Nephron (organoid): ENCODE measurements at regions not wholly inside any gene's neighbourhood (a gene's known extent, or its start where the extent isn't known, plus 50 kb on each side); places are given as distances from the start of the nearest gene placed in this dataset.
A peak's percentile ranks its signal among the peaks of the same experiment; 100 is the strongest.

Experiments used
- H3K27ac Mint-ChIP-seq, 3 experiments: 2 replicates each; pipeline ENCODE4 v1.8.0; 2020; ENCODE audit warnings: mixed read lengths in 3 of 3, mild to moderate bottlenecking in 2 of 3, moderate library complexity in 1 of 3
- H3K27me3 Mint-ChIP-seq: 2 replicates; pipeline ENCODE4 v1.8.0; 2021; ENCODE audit warnings: low read depth, mild to moderate bottlenecking, moderate library complexity, mixed read lengths
- H3K36me3 Mint-ChIP-seq: 2 replicates; pipeline ENCODE4 v1.8.0; 2020; ENCODE audit warnings: low read depth, mixed read lengths
- H3K4me1 Mint-ChIP-seq: 2 replicates; pipeline ENCODE4 v1.8.0; 2020; ENCODE audit warnings: mixed read lengths
- H3K4me3 Mint-ChIP-seq, 3 experiments: 2 replicates each; pipeline ENCODE4 v1.8.0; 2020; ENCODE audit warnings: mild to moderate bottlenecking in 3 of 3, mixed read lengths in 3 of 3, moderate library complexity in 2 of 3
- H3K9me3 Mint-ChIP-seq: 2 replicates; pipeline ENCODE4 v1.8.0; 2020; ENCODE audit warnings: mixed read lengths
- TF ChIP-seq, protein P1 (sequence below), 3 experiments: fragments of 200-600 bp; sonication (generic); IDR thresholded peaks; one replicate each; pipeline ENCODE4 v1.5.0; 2021; ENCODE audit warnings: antibody characterized with exemption in 3 of 3; ENCODE audit not compliant: unreplicated experiment in 3 of 3

DNA sequence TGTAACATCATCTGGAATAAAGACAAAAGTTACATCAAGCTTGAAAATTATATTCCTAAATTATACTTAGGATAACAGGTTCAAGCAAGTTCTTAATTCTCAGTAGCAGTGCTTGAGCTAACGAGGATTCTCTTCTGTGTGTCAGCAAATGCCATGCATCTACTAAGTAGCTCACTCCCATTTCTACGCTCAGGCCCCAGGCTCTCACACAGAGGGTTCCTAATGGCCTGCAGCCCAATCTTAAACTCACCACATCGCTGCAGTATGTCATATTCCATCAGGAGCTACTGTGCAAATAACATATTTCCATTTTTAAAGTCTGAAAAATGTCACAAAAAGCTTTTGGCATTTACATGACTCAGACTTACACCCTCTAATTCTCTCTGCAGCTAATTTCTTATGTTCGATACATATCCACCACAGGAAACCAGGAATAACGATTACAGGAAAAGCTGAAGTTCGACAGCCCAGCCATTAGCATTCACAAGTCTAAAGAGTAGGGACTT lies 474.8 kb downstream of the EFNA5 start:
- H3K4me1 Mint-ChIP-seq: no peaks in the 10 kb centered on the region
- H3K36me3 Mint-ChIP-seq: no peaks in the 10 kb centered on the region
- H3K4me3 Mint-ChIP-seq: no peak overlapping the region
- H3K27me3 Mint-ChIP-seq: peaks cover 3% of the 10 kb centered on the region
- TF ChIP-seq, protein P1, sequence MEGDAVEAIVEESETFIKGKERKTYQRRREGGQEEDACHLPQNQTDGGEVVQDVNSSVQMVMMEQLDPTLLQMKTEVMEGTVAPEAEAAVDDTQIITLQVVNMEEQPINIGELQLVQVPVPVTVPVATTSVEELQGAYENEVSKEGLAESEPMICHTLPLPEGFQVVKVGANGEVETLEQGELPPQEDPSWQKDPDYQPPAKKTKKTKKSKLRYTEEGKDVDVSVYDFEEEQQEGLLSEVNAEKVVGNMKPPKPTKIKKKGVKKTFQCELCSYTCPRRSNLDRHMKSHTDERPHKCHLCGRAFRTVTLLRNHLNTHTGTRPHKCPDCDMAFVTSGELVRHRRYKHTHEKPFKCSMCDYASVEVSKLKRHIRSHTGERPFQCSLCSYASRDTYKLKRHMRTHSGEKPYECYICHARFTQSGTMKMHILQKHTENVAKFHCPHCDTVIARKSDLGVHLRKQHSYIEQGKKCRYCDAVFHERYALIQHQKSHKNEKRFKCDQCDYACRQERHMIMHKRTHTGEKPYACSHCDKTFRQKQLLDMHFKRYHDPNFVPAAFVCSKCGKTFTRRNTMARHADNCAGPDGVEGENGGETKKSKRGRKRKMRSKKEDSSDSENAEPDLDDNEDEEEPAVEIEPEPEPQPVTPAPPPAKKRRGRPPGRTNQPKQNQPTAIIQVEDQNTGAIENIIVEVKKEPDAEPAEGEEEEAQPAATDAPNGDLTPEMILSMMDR (IDR thresholded peaks at IDR 0.05; ENCODE audit: unreplicated experiment in 3 of 3): no peak
- H3K9me3 Mint-ChIP-seq: no peaks in the 10 kb centered on the region
- no peak overlapping the region for H3K27ac Mint-ChIP-seq

DNA sequence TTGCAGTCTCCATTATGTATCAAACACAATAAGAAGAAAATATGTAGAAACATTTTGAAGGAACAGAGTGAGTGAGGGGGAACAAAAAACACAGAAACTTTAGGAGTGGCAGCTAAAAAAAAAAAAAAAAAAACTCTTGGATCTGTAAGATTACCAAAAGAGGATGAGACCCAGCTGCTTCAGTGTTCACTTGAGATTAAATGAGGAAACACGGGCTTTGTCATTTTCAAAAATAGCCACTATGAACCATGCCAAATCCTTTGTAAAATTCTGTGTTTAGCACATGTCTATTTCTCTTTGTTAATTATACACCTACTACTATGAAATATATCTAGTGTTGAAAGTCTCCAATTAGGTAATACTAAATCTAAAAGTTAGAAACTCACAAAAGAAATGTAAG lies 485.9 kb downstream of the EFNA5 start:
- TF ChIP-seq, protein P1 (IDR thresholded peaks at IDR 0.05; ENCODE audit: unreplicated experiment in 3 of 3): no peak
- Mint-ChIP-seq H3K4me3 (no peak overlapping the region), H3K27me3 (no peaks in the 10 kb centered on the region), H3K36me3 (no peaks in the 10 kb centered on the region), H3K27ac (no peak overlapping the region), H3K4me1 (peaks cover 8% of the 10 kb centered on the region), H3K9me3 (peaks cover 19% of the 10 kb centered on the region)

DNA sequence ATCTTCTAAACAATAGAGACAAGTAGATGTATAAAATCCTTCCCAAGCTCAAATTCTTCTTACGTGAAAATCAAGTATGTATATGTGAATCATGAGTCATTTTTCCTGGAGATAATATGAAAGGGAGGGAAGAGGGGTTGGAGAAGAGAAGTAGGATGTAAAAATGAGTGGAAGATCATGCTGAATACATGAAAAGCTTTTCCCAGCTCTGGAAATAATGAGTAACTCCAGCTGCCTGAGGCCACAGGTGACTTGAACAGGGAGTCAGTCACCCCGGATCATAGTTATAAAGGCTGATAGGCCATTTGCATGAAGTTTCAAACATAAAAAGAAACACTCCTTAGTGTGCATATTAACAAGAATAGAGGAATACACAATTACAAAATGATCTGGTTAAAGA lies 486.7 kb downstream of the EFNA5 start:
- Mint-ChIP-seq H3K9me3 (peaks cover 19% of the 10 kb centered on the region), H3K4me3 (no peak overlapping the region), H3K27ac (peak overlapping the region in 1 of 3 experiments; percentile 78), H3K36me3 (no peaks in the 10 kb centered on the region), H3K4me1 (peaks cover 8% of the 10 kb centered on the region), H3K27me3 (no peaks in the 10 kb centered on the region)
- TF ChIP-seq, protein P1 (IDR thresholded peaks at IDR 0.05; ENCODE audit: unreplicated experiment in 3 of 3): no peak

DNA sequence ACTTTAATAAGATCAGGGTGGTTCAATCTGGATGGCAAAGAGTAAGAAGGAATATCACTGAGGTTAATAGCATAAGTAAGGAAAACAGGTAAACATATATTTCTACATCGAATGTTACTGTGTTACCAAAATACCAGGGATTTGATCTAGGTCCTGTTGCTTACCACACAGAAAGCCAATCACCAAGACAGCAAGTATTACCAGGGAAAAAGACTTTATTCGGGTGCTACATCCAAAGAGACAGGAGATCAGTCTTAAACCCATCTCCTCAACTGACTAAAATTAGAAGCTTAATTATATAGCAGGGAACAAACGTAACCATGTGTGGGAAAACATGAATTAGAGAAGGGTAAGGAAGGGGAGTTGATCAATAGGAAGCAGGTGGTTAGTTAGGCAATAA lies 500.1 kb downstream of the EFNA5 start:
- Mint-ChIP-seq H3K27ac (no peak overlapping the region), H3K4me1 (peaks cover 16% of the 10 kb centered on the region), H3K36me3 (peaks cover 9% of the 10 kb centered on the region), H3K4me3 (no peak overlapping the region), H3K9me3 (peaks cover 21% of the 10 kb centered on the region), H3K27me3 (no peaks in the 10 kb centered on the region)
- TF ChIP-seq, protein P1 (IDR thresholded peaks at IDR 0.05; ENCODE audit: unreplicated experiment in 3 of 3): no peak

DNA sequence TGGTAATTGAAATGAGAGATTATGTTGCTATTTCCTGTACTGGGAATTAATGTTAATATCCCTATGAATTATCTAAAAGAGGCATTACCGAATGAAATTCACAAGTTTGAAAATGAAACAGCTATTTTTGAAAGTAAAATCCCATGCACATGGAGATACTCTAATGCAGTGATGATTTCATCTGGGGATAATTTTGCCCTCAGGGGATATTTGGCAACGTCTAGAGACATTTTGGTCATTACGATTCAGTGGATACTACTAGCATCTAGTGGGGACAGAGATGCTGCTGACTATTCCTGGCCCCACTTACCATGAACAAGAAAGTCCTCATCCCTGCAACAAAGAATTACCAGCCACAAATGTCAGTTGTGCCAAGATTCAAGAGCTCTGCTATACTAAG lies 500.9 kb downstream of the EFNA5 start:
- H3K4me1 Mint-ChIP-seq: peaks cover 16% of the 10 kb centered on the region
- H3K9me3 Mint-ChIP-seq: peaks cover 21% of the 10 kb centered on the region
- no peak overlapping the region for H3K4me3 Mint-ChIP-seq
- no peak overlapping the region for H3K27ac Mint-ChIP-seq
- TF ChIP-seq, protein P1 (IDR thresholded peaks at IDR 0.05; ENCODE audit: unreplicated experiment in 3 of 3): no peak
- H3K27me3 Mint-ChIP-seq: no peaks in the 10 kb centered on the region
- H3K36me3 Mint-ChIP-seq: peaks cover 9% of the 10 kb centered on the region
